Cerebellar cortex (tissue), 1 donor: ENCODE measurements at regions not wholly inside any gene's neighbourhood (a gene's known extent, or its start where the extent isn't known, plus 50 kb on each side); places are given as distances from the start of the nearest gene placed in this dataset.

Experiments used
- DNase-seq: peaks from one replicate; pipeline ENCODE4 v3.0.0-alpha.2; 2015; ENCODE audit warnings: low spot score

- no peak for DNase-seq
Measured at GRCh38 chr2:220224691-220225543, 597.5 kb downstream of the SLC4A3 start.

DNA sequence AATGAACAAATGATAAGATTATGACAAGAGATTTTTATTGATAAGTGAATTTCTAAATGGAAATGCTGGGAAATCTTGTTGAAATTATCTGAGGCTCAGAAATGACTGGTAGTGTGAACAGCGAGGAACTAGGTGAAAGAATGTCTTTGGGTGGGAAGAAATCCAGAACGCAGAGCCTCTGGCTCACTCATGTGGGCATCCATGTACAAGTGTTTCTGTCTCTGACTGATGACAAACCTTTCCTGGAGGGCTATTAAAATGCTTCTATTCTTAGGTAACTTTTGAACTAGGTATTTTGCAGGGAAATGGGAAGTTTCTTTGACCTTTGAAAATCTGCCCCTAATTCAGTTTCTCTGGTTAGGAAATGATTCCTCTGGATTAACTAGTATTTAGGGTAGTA lies 598.6 kb downstream of the SLC4A3 start:
- DNase-seq: no peak

DNA sequence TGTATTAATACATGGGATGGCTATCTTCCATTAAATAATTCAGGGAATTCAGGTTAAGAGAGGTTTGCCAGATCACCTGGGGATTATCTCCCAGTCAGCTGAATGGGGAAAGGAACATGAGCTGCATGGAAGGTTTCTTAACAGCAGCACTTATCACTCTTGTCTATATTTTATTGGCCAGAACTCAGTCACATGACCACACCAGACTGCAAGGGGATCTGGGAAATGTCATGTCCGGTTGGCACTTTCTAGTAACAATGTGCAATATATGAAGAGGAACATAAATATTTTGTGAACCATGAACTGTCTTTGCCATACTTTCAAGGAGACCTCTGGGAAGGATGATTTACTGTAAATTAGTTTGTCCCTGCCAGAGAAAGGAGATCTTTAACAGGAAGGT lies 599.1 kb downstream of the SLC4A3 start:
- DNase-seq: no peak

- no peak for DNase-seq
Measured at GRCh38 chr2:220227266-220227920, 600.0 kb downstream of the SLC4A3 start.

DNA sequence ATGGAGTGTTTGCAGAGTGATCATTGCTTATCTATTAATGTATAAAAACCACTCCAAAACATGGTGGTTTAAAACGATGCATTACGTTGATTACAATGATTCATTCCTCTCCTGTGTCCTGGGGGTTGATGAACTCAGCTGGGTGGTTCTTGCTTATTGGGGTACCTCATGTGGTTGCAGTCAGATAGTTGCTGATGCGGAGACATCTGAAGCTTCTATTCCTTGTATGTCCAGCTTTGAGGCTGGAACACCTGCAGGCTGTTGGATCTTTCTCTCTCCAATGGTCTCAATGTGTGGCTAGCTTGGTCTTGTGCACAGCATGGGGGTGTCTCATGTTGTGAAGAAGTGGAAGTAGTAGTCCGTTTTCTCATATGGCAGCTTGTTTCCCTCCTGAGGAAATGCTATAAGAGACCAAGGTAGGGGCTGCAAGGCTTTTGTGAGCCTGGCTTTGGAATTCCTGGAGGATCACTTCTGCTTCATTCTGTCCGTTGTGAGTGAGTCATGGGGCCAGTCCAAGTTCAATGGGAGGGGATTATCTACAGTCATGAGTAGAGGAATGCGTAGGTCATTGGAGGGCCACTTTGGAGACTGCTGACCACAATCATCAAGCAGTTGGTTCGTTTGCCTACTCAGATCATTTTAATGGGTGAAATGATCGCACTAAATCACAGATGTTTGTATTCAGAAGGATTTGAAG lies 601.0 kb downstream of the SLC4A3 start:
- DNase-seq: no peak

- no peak for DNase-seq
Measured at GRCh38 chr2:220240641-220241040, 613.2 kb downstream of the SLC4A3 start.

DNA sequence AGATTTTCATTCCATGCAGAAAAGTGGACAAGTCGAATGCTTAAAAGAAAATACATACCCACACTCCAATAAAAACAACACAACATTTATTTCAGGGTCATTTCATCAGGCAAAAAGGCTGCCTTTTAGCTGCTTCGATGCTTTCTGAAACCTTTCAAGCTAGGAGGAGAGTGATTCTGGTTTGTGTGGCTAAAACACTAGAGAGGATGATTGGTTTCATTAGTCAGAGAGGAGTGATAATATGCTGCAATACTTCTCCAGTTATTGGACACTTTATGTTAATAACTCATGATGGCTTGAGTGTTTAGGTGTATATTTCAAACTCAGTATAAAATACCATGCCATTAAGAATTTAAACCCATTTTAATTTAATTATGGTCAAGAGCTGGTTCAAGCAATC lies 614.0 kb downstream of the SLC4A3 start:
- DNase-seq: no peak

DNA sequence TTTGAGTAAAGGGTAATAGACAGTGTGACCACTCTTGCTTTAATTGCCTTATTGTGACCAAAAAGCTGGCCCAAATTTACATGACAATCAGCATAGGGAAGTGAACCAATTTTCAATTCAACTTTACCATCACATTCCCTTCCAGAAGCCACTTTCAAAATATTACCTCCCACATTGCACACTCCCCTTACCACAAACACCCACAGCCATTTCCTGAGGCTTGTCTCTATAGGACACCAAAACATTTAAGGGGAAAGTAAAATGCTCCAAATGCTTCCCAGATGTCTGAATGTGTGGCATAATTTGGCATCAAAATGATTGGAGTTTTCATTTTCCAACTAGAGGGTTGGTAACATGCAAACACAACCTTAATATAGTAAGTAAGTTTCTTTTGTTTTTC lies 616.1 kb downstream of the SLC4A3 start:
- DNase-seq: no peak

DNA sequence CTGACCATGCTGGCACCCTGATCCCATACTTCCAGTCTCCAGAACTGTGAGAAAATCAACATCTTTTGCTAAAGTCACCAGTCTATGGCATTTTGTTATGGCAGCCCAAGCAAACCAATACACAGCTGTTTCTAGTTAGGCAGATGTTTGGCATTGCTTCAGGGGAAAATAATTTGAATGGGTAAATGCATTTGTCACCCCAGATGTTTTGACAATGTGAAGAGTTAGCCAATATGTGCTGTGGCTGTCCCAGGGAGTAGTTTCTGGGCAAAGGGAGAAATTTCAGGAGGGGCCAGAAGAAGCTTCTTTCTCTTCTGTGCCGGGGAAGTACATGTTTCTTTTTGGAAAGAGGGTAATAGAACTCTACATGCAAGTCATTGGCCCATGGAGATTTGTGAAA lies 619.0 kb downstream of the SLC4A3 start:
- DNase-seq: no peak

- DNase-seq: no peak
Measured at GRCh38 chr2:220247588-220248350, 620.3 kb downstream of the SLC4A3 start.

DNA sequence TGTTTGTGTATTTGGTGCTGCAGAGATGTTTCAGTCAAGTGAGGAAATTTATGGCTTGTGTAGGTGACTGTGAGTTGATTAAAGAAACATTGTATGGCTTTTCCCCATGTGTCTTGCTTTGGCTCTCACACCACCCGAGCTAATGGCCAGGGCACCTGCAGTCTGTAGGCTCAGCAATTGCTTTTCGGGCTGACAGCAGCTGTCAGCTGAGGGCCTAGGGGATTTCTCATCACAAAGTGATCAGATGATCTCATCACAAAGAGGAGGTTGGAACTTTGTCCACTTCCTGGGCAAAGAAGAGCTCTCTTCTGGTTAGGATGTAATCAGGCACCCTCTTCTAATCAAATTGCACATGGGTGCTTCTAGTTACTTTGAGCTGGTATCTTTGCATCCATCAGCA lies 632.2 kb downstream of the SLC4A3 start:
- DNase-seq: no peak

DNA sequence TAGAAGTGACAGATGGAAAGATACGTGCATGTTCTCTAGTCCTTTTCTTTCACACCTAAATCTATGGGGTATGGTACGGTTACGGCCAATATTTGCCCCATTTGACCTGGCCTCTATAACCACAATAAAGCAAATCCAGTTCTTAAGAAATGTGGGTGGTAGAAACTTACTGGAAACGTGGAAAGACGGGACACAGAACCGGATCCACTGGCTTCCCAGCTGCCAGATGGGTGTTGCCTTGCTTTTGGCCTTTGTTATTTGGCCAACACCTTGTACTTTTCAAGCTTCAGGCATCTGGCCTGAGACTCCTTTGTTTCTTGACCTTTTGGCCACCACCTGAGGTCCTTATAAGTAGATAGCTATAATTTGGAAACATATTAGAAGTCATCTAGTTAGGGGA lies 635.9 kb downstream of the SLC4A3 start:
- no peak for DNase-seq

DNA sequence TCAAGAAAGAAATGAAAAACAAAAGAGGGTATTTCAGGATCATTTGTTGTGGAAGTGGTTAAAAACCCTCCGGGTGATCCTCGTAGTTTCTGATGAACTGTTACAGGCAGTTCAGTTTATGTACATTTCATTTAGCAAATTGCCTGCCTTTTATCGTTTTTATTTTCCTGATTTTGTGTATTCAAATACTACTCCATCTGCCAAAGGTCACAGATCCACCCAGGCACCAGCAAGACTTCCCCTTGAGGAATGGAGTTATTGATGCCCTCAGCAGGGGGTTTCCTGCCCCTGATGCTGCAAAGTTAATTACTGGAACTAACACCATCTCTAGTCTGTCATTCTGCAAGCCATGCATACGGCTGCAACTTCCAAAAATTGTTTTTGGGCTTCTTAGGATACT lies 641.9 kb downstream of the SLC4A3 start:
- no peak for DNase-seq

DNA sequence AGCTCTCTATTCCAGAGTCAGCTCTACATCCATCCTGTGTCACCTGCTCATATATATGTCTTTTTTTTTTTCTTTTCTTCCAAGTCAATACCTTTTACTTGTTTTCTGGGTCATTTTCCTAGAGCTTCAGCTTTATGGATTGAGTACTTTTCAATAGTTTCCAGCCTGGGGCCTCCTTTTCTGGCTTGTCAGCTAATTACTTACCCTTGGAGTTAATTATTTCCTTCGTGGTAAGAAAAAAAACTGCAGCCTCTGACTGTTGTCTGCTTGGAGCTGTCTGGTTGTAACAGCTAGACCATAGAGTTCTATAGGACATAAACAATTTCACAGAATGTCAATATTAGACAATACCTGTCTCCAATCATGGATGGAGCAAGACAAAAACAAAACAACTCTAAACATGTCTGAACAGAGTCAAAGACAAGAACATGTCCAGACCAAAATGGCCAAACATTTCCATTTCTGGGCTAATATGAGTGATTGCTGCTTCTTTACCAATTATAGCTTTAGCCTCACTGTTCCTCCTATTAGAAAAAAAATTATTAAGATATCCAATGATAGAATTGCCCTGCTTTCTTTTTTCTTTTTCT lies 643.1 kb downstream of the SLC4A3 start:
- no peak for DNase-seq

DNA sequence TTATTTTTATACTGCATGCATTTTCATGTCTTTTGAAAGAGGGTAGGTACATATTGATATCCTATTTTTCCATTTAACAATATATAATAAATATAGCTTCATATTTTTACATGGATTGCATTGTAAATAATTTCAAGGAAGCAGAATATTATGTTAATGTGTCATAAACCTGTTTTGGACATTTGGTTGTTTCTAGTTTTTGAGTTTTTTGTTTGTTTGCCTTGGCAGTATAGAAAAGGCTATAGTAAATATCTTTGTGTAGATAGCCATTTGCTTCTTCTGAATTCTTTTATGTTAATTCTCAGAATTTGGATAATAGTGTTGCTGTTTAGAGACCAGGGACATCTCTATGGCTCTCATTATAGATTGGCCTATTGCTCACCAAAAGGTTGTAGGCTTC lies 645.2 kb downstream of the SLC4A3 start:
- DNase-seq: no peak

DNA sequence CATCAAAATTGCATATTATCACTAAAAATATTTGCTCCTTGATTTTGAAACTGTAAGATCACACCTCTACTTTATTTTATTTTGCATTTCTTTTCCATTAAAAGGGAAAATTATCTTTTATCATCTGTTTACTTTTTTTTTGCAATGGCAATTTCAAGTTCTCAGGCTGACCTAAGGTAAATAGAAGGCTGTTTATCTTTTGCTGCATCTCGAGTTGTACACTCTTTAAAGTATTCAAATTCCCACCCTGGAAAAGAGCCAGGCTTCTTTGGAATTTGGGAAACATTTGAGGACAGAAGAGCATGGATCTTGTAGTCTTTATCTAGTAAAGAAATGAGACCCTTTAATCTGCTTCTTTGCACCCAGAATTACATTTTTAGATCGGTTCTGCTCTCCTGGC lies 645.7 kb downstream of the SLC4A3 start:
- DNase-seq: no peak

DNA sequence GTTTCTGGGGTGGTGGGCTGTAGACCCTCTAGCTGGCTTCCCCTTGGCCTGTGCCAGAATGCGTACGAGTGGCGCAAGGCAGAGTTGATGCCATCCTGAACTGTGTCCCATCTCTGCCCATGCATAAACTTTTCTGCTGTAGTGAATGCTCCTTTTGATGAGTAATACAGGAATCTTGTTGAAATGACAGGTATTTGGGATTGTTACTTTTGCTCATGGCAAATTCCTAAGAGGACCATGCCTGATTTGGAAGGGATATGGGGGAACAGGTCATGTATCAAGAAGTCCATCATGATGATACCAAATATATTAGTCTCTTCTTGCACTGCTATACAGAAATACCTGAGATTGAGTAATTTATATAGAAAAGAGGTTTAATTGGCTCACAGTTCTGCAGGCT lies 648.0 kb downstream of the SLC4A3 start:
- no peak for DNase-seq

- DNase-seq: no peak
Measured at GRCh38 chr2:220276741-220277444, 649.5 kb downstream of the SLC4A3 start.

GRCh38 chr2:220277445-220277975 lies 650.1 kb downstream of the SLC4A3 start:
- no peak for DNase-seq

DNA sequence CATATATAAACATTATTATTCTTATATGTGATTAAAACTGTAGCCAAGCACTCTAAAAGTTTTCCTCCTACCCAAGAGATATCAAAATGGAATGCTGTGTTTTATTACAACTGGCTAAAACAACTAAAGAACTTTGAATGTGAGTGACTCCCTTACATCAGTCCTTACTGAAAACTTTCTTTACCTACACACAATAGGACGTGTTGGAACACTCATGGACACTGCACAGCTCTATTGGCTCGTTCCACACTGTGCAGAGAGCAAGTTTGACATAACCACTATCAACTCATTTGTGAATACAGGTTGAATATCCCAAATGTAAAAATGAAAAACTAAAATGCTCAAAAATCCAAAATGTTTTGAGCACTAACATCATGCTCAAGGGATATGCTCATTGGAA lies 650.6 kb downstream of the SLC4A3 start:
- no peak for DNase-seq

DNA sequence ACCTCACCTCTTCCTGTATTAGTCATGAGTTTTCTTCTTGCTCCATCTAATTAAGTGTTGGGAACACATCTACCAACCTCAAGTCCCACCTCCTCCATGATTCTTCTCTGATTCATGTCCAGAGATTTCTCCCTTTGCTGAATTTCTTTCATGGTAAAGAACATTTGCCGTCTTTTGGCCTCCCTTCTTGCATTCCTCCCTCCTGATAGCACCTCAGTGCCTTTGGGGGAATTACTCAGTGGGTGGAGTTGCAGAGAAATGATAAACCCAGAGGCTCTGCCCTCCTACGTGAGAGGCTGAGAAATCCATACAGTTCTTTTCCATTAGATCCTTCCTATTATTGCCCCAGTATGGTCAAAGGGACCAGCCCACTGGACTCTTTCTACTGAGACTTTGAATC lies 651.9 kb downstream of the SLC4A3 start:
- DNase-seq: no peak
